RPMI8226 (cell line): ENCODE measurements at regions not wholly inside any gene's neighbourhood (a gene's known extent, or its start where the extent isn't known, plus 50 kb on each side); places are given as distances from the start of the nearest gene placed in this dataset.
A peak's percentile ranks its signal among the peaks of the same experiment; 100 is the strongest.
"Not testable (repeated sequence)": the region's sequence is repeated elsewhere in the genome, so short reads cannot be mapped to it uniquely, and the experiment has no call there.

Source experiments
- DNase-seq: peaks from one replicate; pipeline ENCODE4 v3.0.0-alpha.2; 2015

GRCh38 chr7:56449762-56450161 is 333.5 kb upstream of the NUPR2 start:
- no peak for DNase-seq

DNA sequence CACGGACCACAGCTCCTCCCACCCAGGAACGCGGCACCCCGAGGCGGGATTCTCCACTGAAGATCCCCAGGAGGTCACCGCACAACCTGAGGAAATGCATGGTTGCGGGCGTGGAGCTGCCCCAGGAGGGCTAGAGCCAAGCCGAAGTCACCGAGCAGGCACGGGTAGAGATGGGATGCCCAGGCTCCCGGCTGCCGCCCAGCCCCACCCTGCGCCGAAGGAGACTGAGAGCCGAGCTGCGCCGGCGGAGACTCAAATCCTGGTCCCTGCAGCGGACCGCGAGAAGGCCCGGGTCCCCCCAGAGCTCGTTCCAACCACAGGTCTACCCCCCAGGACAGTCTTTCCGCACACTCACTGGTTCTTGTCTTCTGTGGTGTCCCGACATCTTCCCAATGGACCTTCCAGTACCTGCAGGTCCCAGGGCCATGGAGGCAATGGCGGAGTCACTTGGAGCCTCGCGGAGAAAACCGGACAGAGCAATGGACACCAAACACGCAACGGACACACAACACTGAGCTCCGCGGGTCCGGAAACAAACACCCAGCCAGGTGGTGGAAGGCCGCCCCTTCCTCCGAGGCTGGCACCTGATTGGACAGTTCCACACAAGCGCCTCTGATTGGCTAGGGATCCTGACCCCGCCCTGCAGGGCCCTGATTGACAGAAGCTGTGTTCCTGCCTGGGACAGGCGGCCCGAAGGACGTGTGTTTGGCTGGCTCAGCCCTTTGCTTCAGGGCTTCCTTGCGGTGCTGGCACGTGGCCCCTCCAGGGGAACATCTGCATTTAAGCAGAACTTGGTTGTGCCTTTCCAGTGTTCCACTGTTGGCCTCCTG is 331.9 kb upstream of the NUPR2 start:
- DNase-seq, result peak; percentile 99

DNA sequence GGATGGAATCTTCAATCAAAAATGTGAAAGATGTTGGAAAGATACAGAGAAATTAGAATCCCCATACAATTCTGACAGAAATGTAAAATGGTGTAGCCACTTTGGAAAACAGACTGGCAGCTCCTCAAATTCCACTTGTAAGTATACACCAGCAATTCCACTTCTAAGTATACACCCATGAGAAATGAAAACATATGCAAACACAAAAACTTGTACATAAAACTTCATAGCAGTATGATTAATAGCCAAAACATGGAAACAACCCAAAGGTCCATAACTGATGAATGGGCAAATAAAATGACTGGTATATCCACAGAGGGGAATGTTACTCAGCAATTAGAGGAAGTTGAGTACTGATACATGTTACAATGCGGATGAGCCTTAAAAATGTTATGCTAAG is 304.3 kb upstream of the NUPR2 start:
- not testable (repeated sequence) for DNase-seq

DNA sequence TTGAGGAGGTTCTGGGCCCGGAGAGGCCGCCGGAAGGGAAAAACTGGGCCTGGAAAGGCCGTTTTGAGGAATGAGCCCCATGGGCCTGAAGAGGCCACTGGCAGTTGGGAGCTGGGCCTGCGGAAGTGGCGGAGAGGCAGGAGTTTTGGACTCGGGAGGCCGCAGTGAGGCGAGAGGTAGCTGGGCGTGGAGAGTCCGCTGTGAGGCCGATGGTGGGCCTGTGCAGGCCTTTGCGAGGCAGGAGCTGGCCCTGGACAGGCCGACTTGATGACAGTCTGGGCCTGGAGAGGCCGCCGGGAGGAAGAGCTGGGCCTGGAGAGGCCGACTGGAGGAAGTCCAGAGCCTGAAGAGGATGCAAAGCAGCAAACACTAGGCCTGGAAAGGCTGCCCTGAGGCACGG is 259.0 kb upstream of the NUPR2 start:
- DNase-seq, result no peak

DNA sequence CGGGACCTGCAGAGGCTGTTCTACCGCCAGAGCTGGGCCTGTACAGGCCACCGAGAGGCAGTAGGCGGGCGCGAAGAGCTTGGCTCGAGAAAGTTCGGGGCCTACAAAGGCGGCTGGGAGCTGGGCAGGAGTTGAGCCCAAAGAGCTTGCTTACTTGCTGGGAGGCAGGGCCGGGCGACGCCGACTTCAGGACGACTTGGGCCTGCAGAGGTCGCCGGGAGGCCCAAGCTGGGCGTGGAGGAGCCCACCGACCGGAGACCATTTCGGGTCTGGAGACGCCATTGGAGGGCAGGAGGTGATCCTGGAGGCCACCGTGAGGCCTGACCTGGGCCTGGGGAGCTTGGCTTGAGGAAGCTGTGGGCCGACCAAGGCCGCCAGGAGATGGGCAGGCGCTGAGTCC is 258.4 kb upstream of the NUPR2 start:
- not testable (repeated sequence) for DNase-seq

DNA sequence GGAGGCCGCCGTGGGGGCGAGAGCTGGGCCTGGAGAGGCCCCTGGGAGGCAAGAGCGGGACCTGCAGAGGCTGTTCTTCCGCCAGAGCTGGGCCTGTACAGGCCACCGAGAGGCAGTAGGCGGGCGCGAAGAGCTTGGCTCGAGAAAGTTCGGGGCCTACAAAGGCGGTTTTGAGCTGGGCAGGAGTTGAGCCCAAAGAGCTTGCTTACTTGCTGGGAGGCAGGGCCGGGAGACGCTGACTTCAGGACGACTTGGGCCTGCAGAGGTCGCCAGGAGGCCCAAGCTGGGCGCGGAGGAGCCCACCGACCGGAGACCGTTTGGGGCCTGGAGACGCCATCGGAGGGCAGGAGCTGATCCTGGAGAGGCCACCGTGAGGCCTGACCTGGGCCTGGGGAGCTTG is 257.1 kb upstream of the NUPR2 start:
- DNase-seq, result peak; percentile 34

GRCh38 chr7:56371792-56372191 is 255.6 kb upstream of the NUPR2 start:
- DNase-seq, result not testable (repeated sequence)

DNA sequence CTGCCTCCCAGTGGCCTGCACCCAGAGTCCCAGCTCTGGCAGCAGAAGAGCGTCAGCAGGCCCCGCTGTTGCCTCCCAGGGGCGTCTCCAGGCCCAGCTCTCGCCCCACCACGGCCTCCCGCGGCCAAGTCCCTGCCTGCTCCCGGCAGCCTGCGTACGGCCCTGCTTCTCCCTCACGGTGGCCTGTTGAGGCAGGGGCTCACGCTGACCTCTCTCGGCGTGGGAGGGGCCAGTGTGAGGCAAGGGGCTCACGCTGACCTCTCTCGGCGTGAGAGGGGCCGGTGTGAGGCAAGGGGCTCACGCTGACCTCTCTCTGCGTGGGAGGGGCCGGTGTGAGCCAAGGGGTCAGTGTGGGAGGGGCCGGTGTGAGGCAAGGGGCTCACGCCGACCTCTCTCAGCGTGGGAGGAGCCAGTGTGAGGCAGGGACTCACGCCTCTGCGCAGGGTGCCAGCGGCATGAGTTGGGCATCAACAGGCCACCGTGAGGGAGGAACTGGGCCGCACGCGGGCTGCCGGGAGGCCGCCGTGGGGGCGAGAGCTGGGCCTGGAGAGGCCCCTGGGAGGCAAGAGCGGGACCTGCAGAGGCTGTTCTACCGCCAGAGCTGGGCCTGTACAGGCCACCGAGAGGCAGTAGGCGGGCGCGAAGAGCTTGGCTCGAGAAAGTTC is 254.1 kb upstream of the NUPR2 start:
- not testable (repeated sequence) for DNase-seq

- DNase-seq, result not testable (repeated sequence)
These were observed 251.7 kb upstream of the NUPR2 start for GRCh38 chr7:56367914-56368313.

- DNase-seq, result not testable (repeated sequence)
These were observed 251.2 kb upstream of the NUPR2 start for GRCh38 chr7:56367411-56367810.

DNA sequence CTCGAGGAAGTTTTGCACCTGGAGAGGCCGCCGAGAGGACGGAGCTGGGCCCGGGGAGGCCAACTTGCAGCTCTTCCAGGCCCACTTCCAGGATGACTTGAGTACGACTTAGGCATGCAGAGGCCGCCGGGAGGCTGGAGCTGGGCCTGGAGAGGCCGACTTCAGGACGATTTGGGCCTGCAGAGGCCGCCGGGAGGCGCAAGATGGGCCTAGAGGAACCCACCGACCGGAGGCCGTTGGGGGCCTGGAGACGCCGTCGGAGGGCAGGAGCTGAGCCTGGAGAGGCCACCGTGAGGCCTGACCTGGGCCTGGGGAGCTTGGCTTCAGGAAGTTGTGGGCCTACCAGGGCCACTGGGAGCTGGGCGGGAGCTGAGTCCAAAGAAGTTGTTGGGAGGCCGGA is 250.5 kb upstream of the NUPR2 start:
- not testable (repeated sequence) for DNase-seq

DNA sequence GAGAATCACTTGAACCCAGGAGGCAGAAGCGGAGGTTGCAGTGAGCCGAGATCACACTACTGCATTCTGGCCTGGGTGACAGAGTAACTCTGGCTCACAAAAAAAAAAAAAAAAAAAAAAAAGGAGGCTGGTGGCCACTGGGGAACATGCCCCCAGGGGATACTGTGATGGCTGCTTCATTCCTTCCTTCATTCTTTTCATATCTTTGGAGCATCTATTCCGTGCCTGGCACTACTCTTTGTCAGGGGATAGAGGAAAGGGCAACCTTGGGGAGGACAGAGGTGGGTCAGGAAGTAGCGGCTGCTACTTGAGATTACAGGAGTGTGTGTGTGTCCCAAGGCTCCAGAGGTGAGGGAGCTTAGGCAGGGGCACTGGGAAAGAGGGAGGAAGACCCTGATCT is 236.4 kb upstream of the NUPR2 start:
- not testable (repeated sequence) for DNase-seq

- not testable (repeated sequence) for DNase-seq
These were observed 235.0 kb upstream of the NUPR2 start for GRCh38 chr7:56351181-56351580.

DNA sequence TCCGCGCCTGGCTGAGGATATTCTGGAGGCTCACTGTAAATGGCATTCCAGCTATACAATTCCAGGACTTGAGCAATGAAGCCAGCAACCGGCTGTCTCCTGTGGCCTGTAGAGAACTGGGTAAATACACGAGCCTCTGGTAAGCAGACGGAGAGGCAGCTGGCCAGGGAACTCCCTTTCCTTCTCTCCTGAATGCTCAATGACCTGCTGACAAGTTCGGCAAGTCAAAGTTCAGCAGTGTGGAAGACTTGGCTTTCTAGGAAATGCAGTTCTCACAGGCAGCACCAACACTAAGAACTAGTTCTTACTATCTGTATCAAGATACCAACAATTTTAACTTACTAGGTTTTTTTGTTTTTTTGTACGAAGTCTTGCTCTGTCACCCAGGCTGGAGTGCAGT is 232.1 kb upstream of the NUPR2 start:
- DNase-seq, result not testable (repeated sequence)

GRCh38 chr7:56328327-56328726 is 212.1 kb upstream of the NUPR2 start:
- not testable (repeated sequence) for DNase-seq

GRCh38 chr7:56290548-56290947 is 174.3 kb upstream of the NUPR2 start:
- no peak for DNase-seq

DNA sequence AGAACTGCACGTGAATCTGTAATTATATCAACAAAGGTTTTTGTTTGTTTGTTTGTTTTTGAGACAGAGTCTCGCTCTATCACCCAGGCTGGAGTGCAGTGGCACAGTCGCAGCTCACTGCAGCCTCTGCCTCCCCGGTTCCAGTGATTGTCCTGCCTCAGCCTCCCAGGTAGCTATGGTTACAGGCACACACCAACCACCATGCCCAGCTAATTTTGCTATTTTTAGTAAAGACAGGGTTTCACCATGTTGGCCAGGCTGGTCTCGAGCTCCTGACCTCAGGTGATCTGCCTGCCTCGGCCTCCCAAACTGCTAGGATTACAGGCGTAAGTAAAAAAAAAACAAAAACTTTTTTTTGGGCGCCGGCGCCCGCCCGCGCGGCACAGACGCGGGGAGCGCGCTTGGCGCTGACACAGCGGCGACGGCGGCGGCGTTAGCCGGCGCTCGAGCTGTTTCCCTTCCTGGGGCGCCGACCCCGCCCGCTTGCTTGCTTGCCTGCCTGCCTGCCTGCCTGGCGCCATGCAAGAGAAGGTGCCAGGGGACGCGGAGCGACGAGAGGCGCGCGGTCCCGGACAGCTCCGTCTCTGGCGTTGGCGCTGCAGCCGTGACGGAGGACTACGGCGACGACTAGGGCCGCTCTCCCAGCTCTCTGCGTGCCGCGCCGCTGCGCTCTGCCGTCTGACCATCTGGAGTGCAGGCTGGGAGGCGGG is 171.4 kb upstream of the NUPR2 start:
- no peak for DNase-seq

DNA sequence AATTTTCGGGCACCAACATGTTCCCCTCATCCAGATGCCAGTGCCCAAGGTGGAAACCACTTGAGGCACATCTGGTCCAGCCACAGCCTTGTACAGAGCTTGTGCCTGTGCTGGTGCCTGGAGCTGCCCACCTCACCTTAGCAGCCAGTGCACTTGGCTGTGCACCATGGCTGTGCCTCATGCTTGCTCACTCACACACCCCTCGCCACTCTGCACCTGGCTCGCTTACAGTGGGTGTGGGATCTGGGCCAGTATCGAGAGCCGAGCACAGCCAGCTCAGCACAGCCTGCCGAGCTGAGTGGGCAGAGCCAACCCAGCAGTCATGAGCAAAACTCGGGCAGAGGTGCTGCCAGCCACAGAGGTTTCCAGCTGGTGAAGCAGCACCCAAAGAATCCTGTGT is 139.9 kb upstream of the NUPR2 start:
- DNase-seq, result peak; percentile 11

- no peak for DNase-seq
These were observed 133.9 kb upstream of the NUPR2 start for GRCh38 chr7:56250135-56250534.

DNA sequence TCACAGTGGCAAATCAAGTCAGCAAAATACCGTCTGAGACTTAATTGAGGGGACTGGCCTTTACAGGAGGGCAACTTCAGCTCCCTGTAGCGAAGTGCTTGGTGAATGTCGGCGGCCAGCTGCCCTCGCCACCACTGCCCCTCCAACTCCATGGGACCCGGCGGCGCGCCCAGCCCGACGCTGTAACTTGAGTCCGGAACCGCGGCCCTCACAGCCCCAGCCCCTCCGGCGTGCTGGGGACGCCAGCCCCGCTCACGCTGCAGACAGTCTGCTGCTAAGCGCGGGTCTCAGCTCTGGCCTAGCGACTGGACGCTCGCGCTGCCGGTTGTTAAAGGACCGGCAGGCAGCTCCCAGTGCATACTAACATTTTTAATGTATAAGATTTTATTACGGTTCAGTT is 113.4 kb upstream of the NUPR2 start:
- DNase-seq, result no peak

DNA sequence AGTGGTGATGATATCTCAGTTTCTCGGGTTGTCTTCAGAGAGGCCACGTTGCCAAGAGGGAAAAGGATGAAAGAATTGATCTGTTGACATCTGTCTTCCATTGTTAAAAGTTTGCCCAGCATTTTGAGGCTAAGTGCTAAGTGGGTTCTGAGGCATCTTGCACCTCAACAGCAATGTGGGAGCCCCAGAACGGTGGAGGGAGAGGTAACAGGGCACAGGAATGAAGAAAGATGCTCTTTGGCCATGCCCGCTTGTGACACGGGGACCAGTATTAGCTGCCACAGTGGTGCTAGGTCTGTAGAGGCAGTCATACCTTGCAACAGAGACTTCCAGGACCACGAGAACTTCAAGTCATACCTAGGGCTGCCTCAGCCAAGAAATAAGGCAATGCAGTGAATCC is 106.6 kb upstream of the NUPR2 start:
- no peak for DNase-seq

DNA sequence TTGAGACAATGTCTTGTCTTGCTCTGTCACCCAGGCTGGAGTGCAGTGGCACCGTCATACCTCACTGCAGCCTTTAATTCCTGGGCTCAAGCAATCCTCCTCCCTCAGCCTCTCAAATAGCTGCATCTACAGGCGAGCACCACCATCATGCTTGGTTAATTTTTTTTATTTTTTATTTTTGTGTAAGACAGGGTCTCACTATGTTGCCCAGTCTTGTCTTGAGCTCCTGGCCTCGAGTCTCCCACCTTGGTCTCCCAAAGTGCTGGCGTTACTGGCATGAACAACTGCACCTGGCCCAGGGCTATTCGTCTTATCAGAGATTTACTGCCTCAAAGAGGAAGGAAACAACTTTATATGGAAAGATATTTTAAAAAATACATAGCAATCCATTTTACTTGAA is 102.8 kb upstream of the NUPR2 start:
- no peak for DNase-seq

DNA sequence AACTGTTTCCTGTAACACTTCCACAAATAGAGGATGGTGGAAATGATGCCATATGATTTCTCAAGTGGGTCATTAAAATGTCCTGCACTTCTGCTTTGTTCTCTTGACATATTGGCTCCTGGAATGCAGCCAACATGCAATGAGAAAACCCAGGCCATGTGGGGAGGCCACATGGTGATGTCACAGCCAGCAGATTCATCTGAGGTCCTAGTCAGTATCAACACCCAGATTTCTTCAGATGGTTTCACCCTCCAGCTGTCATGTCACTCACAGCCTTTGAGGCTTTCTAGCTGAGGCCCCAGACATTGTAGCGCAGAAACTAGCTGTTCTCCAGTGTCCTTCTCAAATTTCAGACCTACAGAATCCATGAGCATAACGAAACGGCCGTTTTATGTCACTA is 102.3 kb upstream of the NUPR2 start:
- DNase-seq, result peak; percentile 64

DNA sequence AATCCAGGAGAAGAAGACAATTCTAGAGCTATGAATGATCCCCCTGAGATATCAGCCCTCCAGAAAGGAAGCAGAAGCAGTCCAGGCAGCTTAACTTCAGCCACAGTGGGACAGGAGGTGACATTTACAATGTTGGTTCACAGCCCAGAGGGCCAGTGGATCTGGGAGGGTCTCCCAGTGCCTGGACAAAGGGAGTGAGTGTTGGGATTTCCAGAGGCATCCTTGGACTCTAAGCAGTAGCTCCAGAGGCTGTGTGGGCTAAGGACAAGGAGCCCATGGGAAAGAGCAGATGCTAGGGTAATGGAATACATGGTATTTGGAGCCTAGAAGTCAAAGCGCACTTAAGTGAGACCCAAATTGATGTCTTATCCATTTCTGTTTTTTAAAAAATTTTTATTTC is 97.4 kb upstream of the NUPR2 start:
- no peak for DNase-seq
